Kidney capillary endothelial cell (primary cell): ENCODE measurements at regions not wholly inside any gene's neighbourhood (a gene's known extent, or its start where the extent isn't known, plus 50 kb on each side); places are given as distances from the start of the nearest gene placed in this dataset.

Experiments used
- DNase-seq: peaks from one replicate; pipeline ENCODE4 v3.0.0-alpha.2; 2018; ENCODE audit warnings: low spot score

GRCh38 chr7:41039981-41040380, 662.9 kb downstream of the INHBA start:
- no peak for DNase-seq

GRCh38 chr7:41039386-41039953, 663.4 kb downstream of the INHBA start:
- no peak for DNase-seq

GRCh38 chr7:41038211-41038610, 664.7 kb downstream of the INHBA start:
- no peak for DNase-seq

GRCh38 chr7:41037691-41038090, 665.2 kb downstream of the INHBA start:
- DNase-seq = no peak

- no peak for DNase-seq
These were observed 667.1 kb downstream of the INHBA start for GRCh38 chr7:41035794-41036193.

- no peak for DNase-seq
These were observed 669.4 kb downstream of the INHBA start for GRCh38 chr7:41033500-41033899.

GRCh38 chr7:41030673-41031072, 672.2 kb downstream of the INHBA start:
- DNase-seq = no peak

GRCh38 chr7:41029072-41029499, 673.8 kb downstream of the INHBA start:
- peak; percentile 67 for DNase-seq

- DNase-seq = no peak
These were observed 674.3 kb downstream of the INHBA start for GRCh38 chr7:41028580-41028979.

GRCh38 chr7:41027428-41028115, 675.3 kb downstream of the INHBA start:
- DNase-seq = no peak

- DNase-seq = no peak
These were observed 678.8 kb downstream of the INHBA start for GRCh38 chr7:41024126-41024525.

GRCh38 chr7:41020056-41020455, 682.8 kb downstream of the INHBA start:
- DNase-seq = no peak

- DNase-seq = no peak
These were observed 689.8 kb downstream of the INHBA start for GRCh38 chr7:41013117-41013516.

- no peak for DNase-seq
These were observed 690.8 kb downstream of the INHBA start for GRCh38 chr7:41012041-41012440.

GRCh38 chr7:41010967-41011366, 691.9 kb downstream of the INHBA start:
- DNase-seq = peak; percentile 87

- DNase-seq = no peak
These were observed 692.5 kb downstream of the INHBA start for GRCh38 chr7:41010418-41010817.

- no peak for DNase-seq
These were observed 695.1 kb downstream of the INHBA start for GRCh38 chr7:41007811-41008210.

GRCh38 chr7:41007351-41007751, 695.5 kb downstream of the INHBA start:
- DNase-seq = peak; percentile 42

GRCh38 chr7:41006306-41006995, 696.4 kb downstream of the INHBA start:
- DNase-seq = no peak

GRCh38 chr7:41005374-41005901, 697.5 kb downstream of the INHBA start:
- DNase-seq = no peak

- no peak for DNase-seq
These were observed 698.9 kb downstream of the INHBA start for GRCh38 chr7:41003977-41004376.

- DNase-seq = no peak
These were observed 699.3 kb downstream of the INHBA start for GRCh38 chr7:41003611-41003940.
